ENCODE measurements at regions not wholly inside any gene's neighbourhood (a gene's known extent, or its start where the extent isn't known, plus 50 kb on each side); places are given as distances from the start of the nearest gene placed in this dataset.

DNA sequence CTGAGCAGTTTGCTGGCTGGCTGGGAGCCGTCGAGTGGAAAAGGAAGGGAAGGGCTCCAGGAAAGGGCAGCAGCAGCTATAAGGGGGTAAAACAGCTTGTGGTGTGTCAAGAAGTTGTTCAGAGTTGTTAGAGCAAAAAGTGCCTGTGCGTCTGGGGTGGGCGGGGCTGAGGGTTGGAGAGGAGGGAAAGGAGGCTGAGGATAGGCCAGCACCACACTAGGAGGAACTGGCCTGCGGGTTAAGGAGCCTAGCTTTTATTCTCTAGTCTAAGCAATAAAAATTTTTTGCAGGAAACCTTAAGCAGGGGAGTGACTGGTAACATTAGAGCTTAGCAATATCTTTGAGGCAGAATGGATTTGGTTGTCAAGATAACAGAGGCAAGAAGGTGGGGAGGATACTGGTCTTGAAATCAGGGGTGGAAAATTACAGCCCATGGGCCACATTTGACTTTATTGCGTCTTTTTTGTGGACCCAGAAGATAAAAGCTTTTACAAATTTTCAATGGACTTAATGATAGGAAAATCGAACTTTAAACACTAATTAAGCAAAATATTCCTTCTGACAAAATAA lies 134.5 kb upstream of the AADACL2 start:
- ChIA-PET CTCF (no interaction called here), POLR2A (no interaction called here)
- Histone ChIP-seq H3K36me3 (replicated peaks in 1 of 2; ENCODE audit: control extremely low read depth in 1 of 2, control insufficient read depth in 1 of 2, extremely low read depth in 1 of 2, insufficient read depth in 2 of 2, low read length in 1 of 2) (no peaks in the 10 kb centered on the region), H3K4me2 (replicated peaks; ENCODE audit: low read depth, low read length, poor library complexity, severe bottlenecking) (no peak overlapping the region), H3K27me3 (replicated peaks in 1 of 4; ENCODE audit: control extremely low read depth in 1 of 4, control insufficient read depth in 3 of 4, insufficient read depth in 4 of 4, low read length in 3 of 4) (no peaks in the 10 kb centered on the region), H3K27ac (ENCODE audit: low read length in 2 of 2) (no peak overlapping the region), H3K79me2 (ENCODE audit: control insufficient read depth, insufficient read depth, low read length) (no peaks in the 10 kb centered on the region), H4K20me1 (ENCODE audit: control insufficient read depth, insufficient read depth, low read length, poor library complexity, severe bottlenecking) (no peaks in the 10 kb centered on the region), H2AFZ (ENCODE audit: insufficient read depth, low read depth, low read length, poor library complexity, severe bottlenecking) (no peak overlapping the region), H3K4me3 (ENCODE audit: control extremely low read depth in 1 of 5, extremely low read depth in 1 of 5, insufficient read depth in 1 of 5, low read depth in 2 of 5, low read length in 4 of 5) (no peak overlapping the region), H3K9ac (ENCODE audit: low read length) (no peak overlapping the region), H3K4me1 (ENCODE audit: control insufficient read depth in 2 of 2, insufficient read depth in 2 of 2, low read length in 2 of 2) (no peaks in the 10 kb centered on the region), H3K9me3 (ENCODE audit: control extremely low read depth in 1 of 3, control insufficient read depth in 2 of 3, insufficient read depth in 1 of 3, low read length in 2 of 3) (no peaks in the 10 kb centered on the region)
- WGBS (ENCODE audit: insufficient coverage), result 100% methylated on average over 2 of the region's 7 CpGs
- intact Hi-C loops (cut with micrococcal nuclease), result no loop called here
- Mint-ChIP-seq H3K4me3 (no peak overlapping the region), H3K9me3 (ENCODE audit: insufficient read depth) (no peaks in the 10 kb centered on the region), H3K4me1 (no peaks in the 10 kb centered on the region), H3K27ac (no peak overlapping the region), H3K27me3 (no peaks in the 10 kb centered on the region)
- no peak for ATAC-seq (ENCODE audit: low read depth)
- TF ChIP-seq EZH2 (IDR thresholded peaks at IDR 0.05; ENCODE audit: borderline replicate concordance, insufficient read depth, low read depth, low read length, poor library complexity, severe bottlenecking), result no peak
- TF ChIP-seq, protein P1, sequence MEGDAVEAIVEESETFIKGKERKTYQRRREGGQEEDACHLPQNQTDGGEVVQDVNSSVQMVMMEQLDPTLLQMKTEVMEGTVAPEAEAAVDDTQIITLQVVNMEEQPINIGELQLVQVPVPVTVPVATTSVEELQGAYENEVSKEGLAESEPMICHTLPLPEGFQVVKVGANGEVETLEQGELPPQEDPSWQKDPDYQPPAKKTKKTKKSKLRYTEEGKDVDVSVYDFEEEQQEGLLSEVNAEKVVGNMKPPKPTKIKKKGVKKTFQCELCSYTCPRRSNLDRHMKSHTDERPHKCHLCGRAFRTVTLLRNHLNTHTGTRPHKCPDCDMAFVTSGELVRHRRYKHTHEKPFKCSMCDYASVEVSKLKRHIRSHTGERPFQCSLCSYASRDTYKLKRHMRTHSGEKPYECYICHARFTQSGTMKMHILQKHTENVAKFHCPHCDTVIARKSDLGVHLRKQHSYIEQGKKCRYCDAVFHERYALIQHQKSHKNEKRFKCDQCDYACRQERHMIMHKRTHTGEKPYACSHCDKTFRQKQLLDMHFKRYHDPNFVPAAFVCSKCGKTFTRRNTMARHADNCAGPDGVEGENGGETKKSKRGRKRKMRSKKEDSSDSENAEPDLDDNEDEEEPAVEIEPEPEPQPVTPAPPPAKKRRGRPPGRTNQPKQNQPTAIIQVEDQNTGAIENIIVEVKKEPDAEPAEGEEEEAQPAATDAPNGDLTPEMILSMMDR (IDR thresholded peaks at IDR 0.05), result no peak
- DNase-seq, result no peak

DNA sequence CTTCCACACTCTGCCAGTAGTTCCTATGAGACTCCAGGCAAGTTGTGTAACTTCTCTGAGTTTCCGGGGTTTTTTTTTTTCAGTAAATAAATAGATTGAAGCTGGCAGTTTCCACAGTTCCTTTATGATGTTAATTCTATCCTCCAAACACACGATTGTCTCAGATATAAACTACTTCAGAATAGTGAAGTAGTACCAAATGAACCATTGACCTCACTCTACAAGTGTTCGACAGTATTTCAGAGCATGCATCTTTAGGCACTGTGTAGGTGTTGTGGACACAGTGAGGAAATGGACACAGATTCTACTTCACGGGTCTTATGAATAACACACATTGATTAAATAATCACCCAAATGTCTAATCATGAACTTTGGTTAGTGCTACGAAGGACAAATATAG lies 136.1 kb upstream of the IGSF10 start:
- H3K27me3 Mint-ChIP-seq, result peaks cover 4% of the 10 kb centered on the region
- Histone ChIP-seq H3K79me2 (ENCODE audit: control insufficient read depth, insufficient read depth, low read length) (no peaks in the 10 kb centered on the region), H2AFZ (ENCODE audit: insufficient read depth, low read depth, low read length, poor library complexity, severe bottlenecking) (no peak overlapping the region)

More for the DNA sequence above, 136.1 kb upstream of the IGSF10 start:
- no peaks in the 10 kb centered on the region for H3K36me3 ChIP-seq (replicated peaks in 1 of 2; ENCODE audit: control extremely low read depth in 1 of 2, control insufficient read depth in 1 of 2, extremely low read depth in 1 of 2, insufficient read depth in 2 of 2, low read length in 1 of 2)
- no peak overlapping the region for H3K27ac ChIP-seq (ENCODE audit: low read length in 2 of 2)
- Mint-ChIP-seq H3K27ac (no peak overlapping the region), H3K4me3 (no peak overlapping the region), H3K9me3 (ENCODE audit: insufficient read depth) (no peaks in the 10 kb centered on the region), H3K4me1 (no peaks in the 10 kb centered on the region)
- no peak overlapping the region for H3K4me2 ChIP-seq (replicated peaks; ENCODE audit: low read depth, low read length, poor library complexity, severe bottlenecking)
- DNase-seq (no peak), ATAC-seq (ENCODE audit: low read depth) (no peak)
- WGBS (ENCODE audit: insufficient coverage), result no CpG with 5 or more reads among the region's 5 CpGs
- no peaks in the 10 kb centered on the region for H3K27me3 ChIP-seq (replicated peaks in 1 of 4; ENCODE audit: control extremely low read depth in 1 of 4, control insufficient read depth in 3 of 4, insufficient read depth in 4 of 4, low read length in 3 of 4)
- intact Hi-C loops (cut with micrococcal nuclease), result no loop called here
- ChIA-PET CTCF (no interaction called here), POLR2A (no interaction called here)
- TF ChIP-seq EZH2 (IDR thresholded peaks at IDR 0.05; ENCODE audit: borderline replicate concordance, insufficient read depth, low read depth, low read length, poor library complexity, severe bottlenecking), result no peak
- TF ChIP-seq, protein P1 (IDR thresholded peaks at IDR 0.05), result no peak
- no peaks in the 10 kb centered on the region for H3K4me1 ChIP-seq (ENCODE audit: control insufficient read depth in 2 of 2, insufficient read depth in 2 of 2, low read length in 2 of 2)
- H4K20me1 ChIP-seq (ENCODE audit: control insufficient read depth, insufficient read depth, low read length, poor library complexity, severe bottlenecking), result no peaks in the 10 kb centered on the region
- no peak overlapping the region for H3K9ac ChIP-seq (ENCODE audit: low read length)
- H3K4me3 ChIP-seq (ENCODE audit: control extremely low read depth in 1 of 5, extremely low read depth in 1 of 5, insufficient read depth in 1 of 5, low read depth in 2 of 5, low read length in 4 of 5), result no peak overlapping the region
- H3K9me3 ChIP-seq (ENCODE audit: control extremely low read depth in 1 of 3, control insufficient read depth in 2 of 3, insufficient read depth in 1 of 3, low read length in 2 of 3), result no peaks in the 10 kb centered on the region
